HG02852 (cell line): ENCODE measurements at regions not wholly inside any gene's neighbourhood (a gene's known extent, or its start where the extent isn't known, plus 50 kb on each side); places are given as distances from the start of the nearest gene placed in this dataset.
"Not testable (repeated sequence)": the region's sequence is repeated elsewhere in the genome, so short reads cannot be mapped to it uniquely, and the experiment has no call there.

Source experiments
- ATAC-seq: cut with Tn5 transposase; IDR thresholded peaks from one replicate; pipeline ENCODE4 v1.9.1; 2021; ENCODE audit warnings: mild to moderate bottlenecking, moderate library complexity; ENCODE audit not compliant: unreplicated experiment

GRCh38 chr12:68422956-68423574, 90.9 kb upstream of the MDM1 start:
- ATAC-seq: no peak

DNA sequence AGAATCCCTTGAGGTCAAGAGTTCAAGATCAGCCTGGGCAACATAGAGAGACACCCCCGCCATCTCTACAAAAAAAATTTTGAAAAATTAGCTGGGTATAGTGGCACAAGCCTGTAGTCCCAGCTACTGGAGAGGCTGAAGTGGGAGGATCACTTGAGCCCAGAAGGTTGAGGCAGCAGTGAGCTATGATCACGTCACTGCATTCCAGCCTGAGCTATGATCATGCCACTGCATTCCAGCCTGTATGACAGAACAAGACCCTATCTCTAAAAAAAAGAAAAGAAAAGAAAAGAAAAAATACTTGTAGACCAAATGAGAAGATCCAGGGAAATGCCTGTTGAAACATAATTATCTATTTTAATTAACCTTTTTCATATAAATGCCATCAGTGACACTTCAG, 93.8 kb upstream of the MDM1 start:
- ATAC-seq: no peak

- no peak for ATAC-seq
These were observed 96.0 kb upstream of the MDM1 start for GRCh38 chr12:68428211-68428610.

DNA sequence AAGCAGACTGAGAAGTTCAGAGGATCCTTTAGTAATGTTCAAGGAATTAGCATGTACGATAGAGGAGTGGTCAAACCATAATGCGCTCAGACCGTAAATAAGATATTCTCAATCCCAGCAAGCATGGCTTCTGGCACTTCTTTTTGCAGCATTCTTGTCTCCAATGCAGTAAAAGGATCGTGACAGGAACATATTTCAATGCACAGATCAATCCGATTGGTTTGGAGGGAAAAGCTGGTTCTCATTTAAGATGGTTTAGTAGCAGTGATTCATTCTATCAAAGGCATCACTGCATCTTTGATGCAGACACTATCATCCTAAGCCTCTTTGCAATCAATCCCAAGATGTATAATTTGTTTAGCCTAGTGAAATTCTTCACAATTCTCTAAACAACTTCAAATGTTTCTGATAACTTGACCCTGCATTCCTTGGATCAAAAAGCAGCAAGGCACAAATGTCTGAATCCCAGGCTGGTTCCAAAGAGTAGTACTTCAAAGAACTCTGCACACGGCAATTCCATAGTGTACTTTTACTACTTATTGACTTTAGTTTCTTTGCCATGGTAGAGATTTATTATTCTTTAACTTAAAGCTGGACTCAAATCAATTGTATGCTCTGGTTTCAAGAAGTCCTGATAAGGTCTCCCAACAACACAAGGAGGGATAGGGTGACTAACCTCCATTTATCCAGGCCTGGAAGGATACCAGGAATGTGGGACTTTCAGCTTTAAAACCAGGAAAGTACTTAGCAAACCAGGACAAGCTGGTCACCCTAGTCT, 96.8 kb upstream of the MDM1 start:
- no peak for ATAC-seq

GRCh38 chr12:68429696-68430095, 97.5 kb upstream of the MDM1 start:
- no peak for ATAC-seq

DNA sequence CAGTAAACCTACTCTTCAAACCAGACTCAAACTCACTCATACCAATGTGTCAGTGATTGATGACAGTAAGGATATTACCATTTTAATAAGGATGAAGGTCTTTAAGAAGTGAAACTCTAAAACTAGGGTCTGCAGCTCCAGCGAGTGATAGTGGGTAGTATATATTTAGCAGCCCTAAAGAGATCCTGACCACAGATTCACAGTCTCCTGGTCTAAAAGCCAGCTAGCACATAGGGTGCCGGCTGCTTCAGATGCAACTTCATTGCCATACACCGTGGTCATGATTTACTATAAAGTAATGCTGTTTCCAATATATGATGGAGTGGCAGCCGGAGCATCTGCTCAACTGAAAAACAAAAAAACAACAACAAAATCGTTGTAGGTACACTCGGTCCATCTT, 99.6 kb upstream of the MDM1 start:
- ATAC-seq: no peak

GRCh38 chr12:68432622-68433021, 100.5 kb upstream of the MDM1 start:
- ATAC-seq: no peak

DNA sequence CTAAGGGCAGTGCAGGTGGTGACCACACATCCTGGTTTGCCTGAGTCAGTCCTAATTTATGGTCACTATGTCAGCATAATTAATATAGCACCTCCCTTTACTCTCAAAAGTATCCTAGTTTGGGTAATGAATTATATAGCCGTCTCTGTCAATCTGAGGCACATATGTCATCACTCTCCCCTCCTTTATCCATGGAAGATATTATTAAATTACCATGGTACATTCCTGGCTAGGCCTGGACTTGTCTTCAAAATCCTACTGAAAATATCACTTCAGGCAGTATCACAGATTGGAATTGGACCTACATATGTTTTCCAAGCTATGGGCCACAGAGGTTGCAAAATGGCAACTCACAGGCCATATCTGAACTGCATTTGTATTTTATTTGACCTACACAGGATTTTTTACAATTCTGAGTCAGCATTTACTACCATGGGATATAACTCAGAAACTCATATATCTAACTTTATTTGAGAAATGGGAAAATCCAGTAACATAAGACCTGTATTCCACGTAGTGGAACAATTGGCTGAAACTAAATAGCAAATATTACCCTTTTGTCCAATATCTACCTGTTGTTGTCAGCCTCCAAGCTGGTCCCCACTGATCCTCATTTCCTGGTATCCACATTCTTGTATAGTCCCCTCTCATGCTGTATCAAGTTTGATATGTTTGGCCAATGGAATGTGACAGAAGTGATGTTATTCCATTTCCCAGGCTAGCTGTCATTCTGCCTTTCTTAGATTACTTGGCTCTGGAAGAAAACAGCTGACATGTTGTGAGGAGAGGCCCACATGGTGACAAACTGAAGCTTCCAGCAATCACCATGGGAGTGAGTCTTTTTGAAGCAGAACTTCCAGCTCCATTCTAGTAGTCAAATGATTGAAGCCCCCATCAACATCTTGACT, 102.5 kb upstream of the MDM1 start:
- no peak for ATAC-seq

DNA sequence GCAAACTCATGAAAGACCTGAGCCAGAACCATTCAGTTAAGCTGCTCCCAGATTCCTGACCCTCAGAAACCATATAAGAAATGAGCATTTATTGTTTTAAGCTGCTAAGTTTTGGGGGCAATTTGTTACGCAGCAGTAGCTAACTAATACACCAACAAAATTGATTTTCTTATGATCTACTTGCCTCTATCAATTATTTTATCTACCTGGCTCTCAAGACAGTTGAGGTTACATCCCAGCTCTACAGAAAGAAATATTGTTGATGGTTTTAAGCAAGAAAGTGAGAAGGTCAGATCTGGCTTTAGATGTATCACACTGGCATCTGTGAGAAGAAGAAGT, 103.1 kb upstream of the MDM1 start:
- ATAC-seq: no peak

DNA sequence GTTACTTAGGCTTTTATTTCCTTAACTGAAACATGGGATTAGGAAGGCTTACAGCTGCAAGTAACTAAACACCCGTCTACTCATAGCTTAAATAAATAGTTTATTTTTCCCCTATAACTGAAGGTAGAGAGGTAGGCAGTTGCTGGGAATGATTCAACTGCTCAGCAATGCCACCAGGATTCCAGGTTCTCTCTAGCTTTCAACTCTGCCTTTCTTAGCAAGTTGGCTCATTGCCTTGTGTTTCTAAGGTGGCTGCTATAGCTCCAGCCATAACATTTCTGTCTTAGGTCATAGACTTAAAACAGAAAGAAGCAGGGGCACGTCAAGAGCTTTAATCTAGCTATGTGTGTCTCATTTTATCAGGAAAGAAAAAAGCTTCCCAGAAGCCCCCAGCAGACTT, 103.7 kb upstream of the MDM1 start:
- ATAC-seq: no peak

DNA sequence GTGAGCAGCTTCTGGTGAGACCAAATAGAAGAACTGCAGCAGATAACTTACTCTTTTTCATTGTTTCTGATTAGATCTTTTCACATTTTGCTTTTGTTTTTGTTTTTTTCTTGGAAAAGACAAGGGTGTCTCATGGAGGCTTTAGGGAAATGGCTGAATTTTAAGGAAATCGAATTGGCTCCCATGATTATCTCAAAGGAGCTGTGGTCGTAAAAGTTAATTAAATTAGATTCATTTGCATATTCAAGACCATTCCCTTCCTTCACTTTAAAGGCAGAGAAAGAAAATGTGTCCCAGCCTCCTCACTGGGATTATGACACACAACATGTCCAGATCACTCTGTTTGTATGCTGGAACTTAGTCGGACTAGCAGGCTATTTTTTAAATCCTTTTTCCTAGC, 106.4 kb upstream of the MDM1 start:
- no peak for ATAC-seq

GRCh38 chr12:68439368-68440045, 107.3 kb upstream of the MDM1 start:
- no peak for ATAC-seq

- no peak for ATAC-seq
These were observed 108.0 kb upstream of the MDM1 start for GRCh38 chr12:68440068-68440581.

GRCh38 chr12:68441167-68441566, 109.0 kb upstream of the MDM1 start:
- ATAC-seq: no peak

DNA sequence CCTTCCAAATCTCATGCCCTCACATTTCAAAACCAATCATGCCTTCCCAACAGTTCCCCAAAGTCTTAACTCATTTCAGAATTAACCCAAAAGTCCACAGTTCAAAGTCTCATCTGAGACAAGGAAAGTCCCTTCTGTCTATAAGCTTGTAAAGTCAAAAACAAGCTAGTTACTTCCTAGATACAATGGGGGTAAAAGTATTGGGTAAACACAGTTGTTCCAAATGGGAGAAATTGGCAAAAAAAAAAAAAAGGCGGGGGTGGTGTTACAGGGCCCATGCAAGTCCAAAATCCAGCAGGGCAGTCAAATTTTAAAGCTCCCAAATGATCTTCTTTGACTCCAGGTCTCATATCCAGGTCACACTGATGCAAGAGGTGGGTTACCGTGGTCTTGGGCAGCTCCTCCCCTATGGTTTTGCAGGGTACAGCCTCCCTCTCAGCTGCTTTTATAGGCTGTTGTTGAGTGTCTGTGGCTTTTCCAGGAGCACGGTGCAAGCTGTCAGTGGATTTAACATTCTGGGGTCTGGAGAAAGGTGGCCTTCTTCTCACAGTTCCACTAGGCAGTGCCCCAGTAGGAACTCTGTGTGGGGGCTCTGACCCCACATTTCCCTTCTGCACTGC, 110.3 kb upstream of the MDM1 start:
- not testable (repeated sequence) for ATAC-seq

DNA sequence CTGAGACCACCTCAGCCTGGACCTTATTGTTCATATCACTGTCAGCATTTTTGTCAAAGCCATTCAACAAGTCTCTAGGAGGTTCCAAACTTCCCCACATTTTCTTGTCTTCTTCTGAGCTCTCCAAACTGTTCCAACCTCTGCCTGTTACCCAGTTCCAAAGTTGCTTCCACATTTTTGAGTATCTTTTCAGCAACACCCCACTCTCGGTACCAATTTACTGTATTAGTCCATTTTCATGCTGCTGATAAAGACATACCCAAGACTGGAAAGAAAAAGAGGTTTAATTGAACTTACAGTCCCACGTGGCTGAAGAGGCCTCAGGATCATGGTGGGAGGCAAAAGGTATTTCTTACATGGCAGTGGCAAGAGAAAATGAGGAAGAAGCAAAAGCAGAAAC, 111.5 kb upstream of the MDM1 start:
- not testable (repeated sequence) for ATAC-seq

DNA sequence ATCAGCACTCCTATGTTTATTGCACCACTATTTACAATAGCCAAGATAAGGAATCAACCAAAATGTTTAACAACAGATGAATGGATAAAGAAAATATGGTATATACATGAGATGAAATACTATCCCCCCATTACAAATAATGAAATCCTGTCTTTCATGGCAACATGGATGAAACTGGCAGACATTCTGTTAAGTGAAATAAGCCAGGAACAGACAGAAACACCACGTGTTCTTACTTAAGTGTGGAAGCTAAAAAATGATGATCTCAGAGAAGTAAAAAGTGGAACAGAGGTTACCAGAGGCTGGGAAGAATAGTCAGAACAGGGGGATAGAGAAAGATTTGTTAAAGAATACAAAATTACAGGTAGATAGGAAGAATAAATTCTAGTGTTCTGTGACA, 113.7 kb upstream of the MDM1 start:
- ATAC-seq: no peak

DNA sequence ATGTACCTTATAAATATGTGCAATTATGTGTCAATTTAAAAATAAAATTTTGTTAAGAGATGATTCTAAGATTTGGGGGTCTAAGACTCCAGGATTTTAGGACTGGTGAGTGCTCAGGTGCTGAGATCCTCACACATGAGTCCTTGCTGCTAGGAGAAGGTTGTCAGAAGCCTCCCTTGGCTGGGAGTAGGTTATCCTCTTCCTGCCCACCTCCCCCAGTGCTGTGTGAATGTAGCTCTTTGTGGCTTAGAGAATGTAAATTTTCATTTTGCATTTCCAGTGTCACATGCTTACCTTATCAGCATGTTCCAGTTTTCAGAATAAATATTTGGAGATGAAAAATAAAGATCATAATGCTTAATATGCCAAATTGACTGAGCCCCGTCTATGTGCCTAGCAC, 114.2 kb upstream of the MDM1 start:
- no peak for ATAC-seq

DNA sequence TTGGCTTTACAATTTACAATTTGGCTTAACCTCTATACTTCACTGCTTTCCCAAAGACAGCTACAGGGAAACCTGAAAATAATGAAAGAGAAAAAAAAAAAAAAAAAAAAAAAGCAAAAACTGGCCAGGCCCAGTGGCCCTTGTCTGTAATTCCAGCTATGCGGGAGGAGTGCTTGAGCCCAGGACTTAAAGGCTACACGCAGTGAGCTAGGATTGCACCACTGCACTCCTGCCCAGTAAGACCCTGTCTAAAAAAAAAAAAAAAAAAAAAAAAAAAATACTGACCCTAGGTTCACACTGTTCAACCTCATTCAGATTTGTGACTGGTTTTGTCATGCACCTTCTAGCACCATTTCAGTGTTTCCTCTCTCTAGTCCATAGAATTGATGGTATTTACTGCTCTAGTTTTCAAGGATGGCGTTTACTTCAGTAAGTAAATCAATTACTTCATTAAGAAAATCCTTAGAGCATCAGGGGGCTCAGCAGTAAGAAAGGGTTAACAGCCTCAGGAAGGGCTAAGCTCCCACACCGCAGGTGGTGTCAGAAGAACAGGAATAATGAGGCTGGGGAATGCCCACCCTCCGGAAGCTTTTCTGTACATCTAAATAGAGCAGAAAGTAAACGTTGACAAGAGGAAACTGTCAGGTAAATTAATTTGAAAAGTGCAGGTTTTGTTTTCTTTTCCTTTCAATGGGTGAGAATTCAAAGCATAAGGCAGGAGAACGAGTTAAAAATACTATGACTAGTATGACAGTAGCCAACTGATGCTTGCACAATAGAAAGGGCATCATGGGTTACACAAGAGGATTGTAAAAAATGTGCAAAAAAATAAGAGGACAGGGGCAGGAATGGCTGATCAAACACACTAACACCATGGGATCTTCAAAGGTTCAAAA, 115.0 kb upstream of the MDM1 start:
- ATAC-seq: no peak
